H1 (cell line): ENCODE measurements at regions not wholly inside any gene's neighbourhood (a gene's known extent, or its start where the extent isn't known, plus 50 kb on each side); places are given as distances from the start of the nearest gene placed in this dataset.

Experiments
- BRCA1 ChIP-seq: IDR thresholded peaks from 2 replicates; pipeline ENCODE4 v1.6.1; 2012; ENCODE audit warnings: low read depth, low read length, improper control_type of control experiment
- CHD1 ChIP-seq: IDR thresholded peaks from 2 replicates; pipeline ENCODE4 v1.6.1; 2012; ENCODE audit warnings: low read depth, low read length, improper control_type of control experiment
- CHD7 ChIP-seq: fragments of 300-600 bp; sonication (generic); IDR thresholded peaks from 2 replicates; pipeline ENCODE4 v1.7.1; 2012; ENCODE audit warnings: low read length, moderate library complexity, mild to moderate bottlenecking, inconsistent platforms; ENCODE audit not compliant: insufficient replicate concordance
- CTCF ChIP-seq, 3 experiments: IDR thresholded peaks; 1 replicate in 2 of 3; 2 replicates in 1 of 3; pipeline versions ENCODE4 v1.5.1 to v1.6.1; 2011; ENCODE audit warnings: low read length in 3 of 3, mild to moderate bottlenecking in 3 of 3, inconsistent platforms in 2 of 3, low read depth in 1 of 3, moderate library complexity in 1 of 3; ENCODE audit not compliant: insufficient read depth in 1 of 3; ENCODE audit errors: control extremely low read depth in 1 of 3
- EP300 ChIP-seq, 2 experiments: IDR thresholded peaks; 1 replicate in 1 of 2; 2 replicates in 1 of 2; pipeline ENCODE4 v1.6.1; 2011 to 2012; ENCODE audit warnings: low read depth in 2 of 2, low read length in 2 of 2, mild to moderate bottlenecking in 2 of 2, borderline replicate concordance in 1 of 2, inconsistent platforms in 1 of 2, moderate library complexity in 1 of 2
- EZH2 ChIP-seq: fragments of 200-600 bp; sonication (generic); IDR thresholded peaks from 2 replicates; pipeline ENCODE4 v1.7.1; 2012; ENCODE audit warnings: low read depth, mild to moderate bottlenecking, moderate library complexity, low read length, inconsistent platforms; ENCODE audit not compliant: severe bottlenecking
- KDM5A ChIP-seq: fragments of 200-600 bp; IDR thresholded peaks from 2 replicates; pipeline ENCODE4 v1.7.1; 2012; ENCODE audit warnings: mild to moderate bottlenecking, low read length, inconsistent platforms, mixed read lengths
- PHF8 ChIP-seq: fragments of 200-600 bp; sonication (generic); conservative IDR thresholded peaks from 2 replicates; pipeline ENCODE4 v1.7.1; 2012; ENCODE audit warnings: low read depth, mild to moderate bottlenecking, inconsistent platforms, low read length, moderate library complexity
- POLR2AphosphoS5 ChIP-seq: IDR thresholded peaks from 2 replicates; pipeline ENCODE4 v1.6.1; 2011; ENCODE audit warnings: low read depth, low read length
- RNF2 ChIP-seq: fragments of 200-900, 300-1000 bp; sonication (generic); IDR thresholded peaks from 2 replicates; pipeline ENCODE4 v1.7.1; 2016; ENCODE audit warnings: borderline replicate concordance, low read depth, mild to moderate bottlenecking, antibody characterized with exemption, low read length; ENCODE audit not compliant: poor library complexity, severe bottlenecking; ENCODE audit errors: missing control alignments
- SIN3A ChIP-seq, 2 experiments: IDR thresholded peaks in 1 of 2; conservative IDR thresholded peaks in 1 of 2; 2 replicates each; pipeline ENCODE4 v1.6.1; 2011 to 2012; ENCODE audit warnings: low read length in 2 of 2, improper control_type of control experiment in 1 of 2, low read depth in 1 of 2, mild to moderate bottlenecking in 1 of 2
- SP1 ChIP-seq: IDR thresholded peaks from 2 replicates; pipeline ENCODE4 v1.6.1; 2011; ENCODE audit warnings: low read depth, low read length
- TAF1 ChIP-seq: IDR thresholded peaks from 2 replicates; pipeline ENCODE4 v1.6.1; 2011; ENCODE audit warnings: mild to moderate bottlenecking, low read depth, low read length
- YY1 ChIP-seq: IDR thresholded peaks from 2 replicates; pipeline ENCODE4 v1.6.1; 2011; ENCODE audit warnings: low read depth, mild to moderate bottlenecking, low read length

- TF ChIP-seq SIN3A (conservative IDR thresholded peaks at IDR 0.05 in 1 of 2, IDR thresholded peaks at IDR 0.05 in 1 of 2; ENCODE audit: low read depth in 1 of 2, low read length in 2 of 2) = no peak
- TF ChIP-seq RNF2 = no peak
- no peak for TF ChIP-seq EP300 (IDR thresholded peaks at IDR 0.05; ENCODE audit: borderline replicate concordance in 1 of 2, low read depth in 2 of 2, low read length in 2 of 2)
- no peak for TF ChIP-seq CTCF (IDR thresholded peaks at IDR 0.05; ENCODE audit: control extremely low read depth in 1 of 3, insufficient read depth in 1 of 3, low read depth in 1 of 3, low read length in 3 of 3)
- TF ChIP-seq YY1 = no peak
- TF ChIP-seq BRCA1 = no peak
- TF ChIP-seq EZH2 = no peak
- no peak for TF ChIP-seq CHD1
- TF ChIP-seq TAF1 = no peak
- no peak for TF ChIP-seq CHD7
- TF ChIP-seq SP1 = no peak
- TF ChIP-seq POLR2AphosphoS5 = no peak
- no peak for TF ChIP-seq PHF8
- TF ChIP-seq KDM5A = no peak
Observed at GRCh38 chr12:76259106-76259505, 89.1 kb downstream of the BBS10 start.
